Calu3 (cell line): ENCODE measurements at regions not wholly inside any gene's neighbourhood (a gene's known extent, or its start where the extent isn't known, plus 50 kb on each side); places are given as distances from the start of the nearest gene placed in this dataset.

ENCODE experiments used
- BruUV-seq: library from RNA; stranded (reverse); fragments of 400-500 nt; replicated peaks from 2 replicates; lab custom pipeline; 2021; lab: Mats Ljungman, UMichigan
- CTCF ChIA-PET: fragments of 300-600 bp; sonication (Branson Sonifier 250); formaldehyde crosslinking; loops from one replicate; lab custom pipeline; 2022; ENCODE audit warnings: antibody characterized with exemption; lab: Charles Lee
- DNase-seq: peaks from one replicate; pipeline ENCODE4 v3.0.0; 2022
- H3K27ac Mint-ChIP-seq: one replicate; pipeline ENCODE4 v1.8.0; 2022; ENCODE audit warnings: mixed read lengths; ENCODE audit not compliant: unreplicated experiment
- H3K27me3 Mint-ChIP-seq: one replicate; pipeline ENCODE4 v1.8.0; 2022; ENCODE audit warnings: mixed read lengths; ENCODE audit not compliant: unreplicated experiment
- H3K36me3 Mint-ChIP-seq: one replicate; pipeline ENCODE4 v1.8.0; 2022; ENCODE audit warnings: mild to moderate bottlenecking, moderate library complexity, mixed read lengths; ENCODE audit not compliant: insufficient read depth, unreplicated experiment
- H3K4me1 Mint-ChIP-seq: one replicate; pipeline ENCODE4 v1.8.0; 2022; ENCODE audit warnings: mild to moderate bottlenecking, low read depth, mixed read lengths; ENCODE audit not compliant: unreplicated experiment
- H3K4me3 Mint-ChIP-seq: one replicate; pipeline ENCODE4 v1.8.0; 2022; ENCODE audit warnings: mild to moderate bottlenecking, low read depth, moderate library complexity, mixed read lengths; ENCODE audit not compliant: unreplicated experiment
- H3K9me3 Mint-ChIP-seq: one replicate; pipeline ENCODE4 v1.8.0; 2022; ENCODE audit warnings: low read depth, mixed read lengths; ENCODE audit not compliant: unreplicated experiment
- CTCF ChIP-seq: fragments of 200-600 bp; IDR thresholded peaks from one replicate; pipeline ENCODE4 v1.8.0; 2022; ENCODE audit warnings: antibody characterized with exemption; ENCODE audit not compliant: unreplicated experiment
- intact Hi-C: fragments of 100-400 bp; cut with micrococcal nuclease; formaldehyde crosslinking; loops from one replicate; pipeline ENCODE4 v1.10.0; 2022; ENCODE audit not compliant: unreplicated experiment

- no peak for DNase-seq
- no peak for TF ChIP-seq CTCF
- CTCF ChIA-PET = no interaction called here
Observed at GRCh38 chr4:3676907-3677747, 89.1 kb upstream of the ADRA2C start.

GRCh38 chr4:3676196-3676595 is 90.0 kb upstream of the ADRA2C start:
- BruUV-seq = no TSS peak
- no peaks in the 10 kb centered on the region for H3K4me1 Mint-ChIP-seq
- TF ChIP-seq CTCF = no peak
- no peaks in the 10 kb centered on the region for H3K9me3 Mint-ChIP-seq
- no peak for DNase-seq
- H3K4me3 Mint-ChIP-seq = no peak overlapping the region
- H3K27ac Mint-ChIP-seq = no peak overlapping the region
- H3K27me3 Mint-ChIP-seq = peaks cover 91% of the 10 kb centered on the region
- H3K36me3 Mint-ChIP-seq = no peaks in the 10 kb centered on the region
- CTCF ChIA-PET = no interaction called here
- intact Hi-C loops = no loop called here

More at GRCh38 chr4:3676907-3677747, 89.1 kb upstream of the ADRA2C start:
- Mint-ChIP-seq H3K9me3 (no peaks in the 10 kb centered on the region), H3K4me1 (no peaks in the 10 kb centered on the region), H3K27ac (no peak overlapping the region), H3K27me3 (peaks cover 91% of the 10 kb centered on the region), H3K36me3 (no peaks in the 10 kb centered on the region), H3K4me3 (no peak overlapping the region)
- BruUV-seq = no TSS peak
- intact Hi-C loops = no loop called here

GRCh38 chr4:3675251-3676115 is 90.7 kb upstream of the ADRA2C start:
- Mint-ChIP-seq H3K9me3 (no peaks in the 10 kb centered on the region), H3K4me1 (no peaks in the 10 kb centered on the region), H3K27me3 (peaks cover 91% of the 10 kb centered on the region), H3K4me3 (no peak overlapping the region), H3K36me3 (no peaks in the 10 kb centered on the region), H3K27ac (no peak overlapping the region)
- CTCF ChIA-PET = no interaction called here
- intact Hi-C loops = no loop called here
- DNase-seq = no peak
- TF ChIP-seq CTCF = no peak
- BruUV-seq = no TSS peak

- no peak for DNase-seq
- Mint-ChIP-seq H3K4me1 (no peaks in the 10 kb centered on the region), H3K4me3 (no peak overlapping the region), H3K36me3 (no peaks in the 10 kb centered on the region), H3K9me3 (no peaks in the 10 kb centered on the region), H3K27ac (no peak overlapping the region), H3K27me3 (peaks cover 91% of the 10 kb centered on the region)
- CTCF ChIA-PET = no interaction called here
- BruUV-seq = no TSS peak
- TF ChIP-seq CTCF = no peak
- intact Hi-C loops = no loop called here
Observed at GRCh38 chr4:3674479-3674851, 91.7 kb upstream of the ADRA2C start.
